HepG2 (cell line): ENCODE measurements at regions not wholly inside any gene's neighbourhood (a gene's known extent, or its start where the extent isn't known, plus 50 kb on each side); places are given as distances from the start of the nearest gene placed in this dataset.
"Not testable (repeated sequence)": the region's sequence is repeated elsewhere in the genome, so short reads cannot be mapped to it uniquely, and the experiment has no call there.

Source experiments
- ATAC-seq: fragments of 200-7000 bp; cut with Tn5 transposase; 3 replicates; pipeline ENCODE4 v1.9.1; 2020; ENCODE audit warnings: mild to moderate bottlenecking, moderate library complexity
- BruUV-seq: library from RNA; stranded (reverse); fragments of 400-500 nt; replicated peaks from 2 replicates; lab custom pipeline; 2021; lab: Mats Ljungman, UMichigan
- CTCF ChIA-PET: fragments of 300-600 bp; formaldehyde crosslinking; extraction: SDS; loops from one replicate; lab custom pipeline; 2021; ENCODE audit warnings: low total read pairs, inconsistent platforms, low intra/inter-chr PET ratio; lab: Yijun Ruan, JAX
- POLR2A ChIA-PET: fragments of 350-600 bp; sonication (Branson Sonifier 250); formaldehyde crosslinking; loops from one replicate; lab custom pipeline; 2020; ENCODE audit warnings: antibody characterized with exemption, inconsistent platforms; lab: Yijun Ruan, JAX
- DNase-seq: peaks from one replicate; pipeline ENCODE4 v3.0.0-alpha.2; 2015; ENCODE audit warnings: low spot score
- FAIRE-seq: peaks from 3 replicates; lab custom pipeline; 2011; peaks lifted over from hg19 to GRCh38; lab: Jason Lieb, UNC
- H2AFZ ChIP-seq: one replicate; pipeline ENCODE4 v1.6.1; 2011; ENCODE audit warnings: low read length, inconsistent platforms
- H3K27ac ChIP-seq: fragments of 300-600 bp; 3 replicates; pipeline ENCODE4 v1.8.0; 2011; ENCODE audit warnings: mixed run types, mild to moderate bottlenecking, mixed read lengths, low read length, inconsistent platforms; ENCODE audit not compliant: insufficient read depth; ENCODE audit errors: extremely low read length
- H3K27me3 ChIP-seq, 2 experiments: fragments of 200-600 bp in 1 of 2; 2 replicates in 1 of 2; 3 replicates in 1 of 2; pipeline versions ENCODE4 v1.6.0 to v1.8.0; 2011; ENCODE audit warnings: low read length in 2 of 2, mild to moderate bottlenecking in 2 of 2, moderate library complexity in 2 of 2, inconsistent platforms in 1 of 2; ENCODE audit not compliant: insufficient read depth in 2 of 2, control insufficient read depth in 1 of 2
- H3K36me3 ChIP-seq, 2 experiments: fragments of 200-600 bp in 1 of 2; replicated peaks in 1 of 2; 2 replicates in 1 of 2; 3 replicates in 1 of 2; pipeline versions ENCODE4 v1.5.1 to v1.8.0; 2011; ENCODE audit warnings: low read length in 2 of 2, inconsistent platforms in 1 of 2; ENCODE audit not compliant: insufficient read depth in 2 of 2, control insufficient read depth in 1 of 2
- H3K4me1 ChIP-seq: 2 replicates; pipeline ENCODE4 v1.5.1; 2012; ENCODE audit warnings: low read length, inconsistent platforms; ENCODE audit not compliant: insufficient read depth
- H3K4me2 ChIP-seq: 2 replicates; pipeline ENCODE4 v1.6.0; 2011; ENCODE audit warnings: low read depth, low read length, inconsistent platforms
- H3K4me3 ChIP-seq, 3 experiments: fragments of 200-600 bp in 1 of 3; sonication (generic), shearing (Covaris generic) in 1 of 3; replicated peaks in 1 of 3; 2 replicates each; pipeline ENCODE4 v1.5.1; 2011 to 2016; ENCODE audit warnings: low read length in 3 of 3, inconsistent platforms in 2 of 3, low read depth in 2 of 3, mild to moderate bottlenecking in 2 of 3, control low read depth in 1 of 3, mixed read lengths in 1 of 3; ENCODE audit not compliant: insufficient read depth in 1 of 3
- H3K79me2 ChIP-seq: one replicate; pipeline ENCODE4 v1.6.1; 2011; ENCODE audit warnings: low read length, inconsistent platforms; ENCODE audit not compliant: insufficient read depth
- H3K9ac ChIP-seq: 2 replicates; pipeline ENCODE4 v1.6.0; 2011; ENCODE audit warnings: mild to moderate bottlenecking, low read depth, low read length, inconsistent platforms; ENCODE audit not compliant: insufficient read depth
- H3K9me3 ChIP-seq: 2 replicates; pipeline ENCODE4 v1.5.1; 2012; ENCODE audit warnings: mild to moderate bottlenecking, low read length
- H4K20me1 ChIP-seq: 2 replicates; pipeline ENCODE4 v1.6.0; 2011; ENCODE audit warnings: inconsistent platforms, mild to moderate bottlenecking, low read length, moderate library complexity; ENCODE audit not compliant: insufficient read depth
- FOXO1 ChIP-seq: sonication (generic); formaldehyde crosslinking; IDR thresholded peaks from 2 replicates; pipeline ENCODE4 v1.4.0; 2020; ENCODE audit warnings: missing genetic modification reagents
- MAZ ChIP-seq, 2 experiments: sonication (generic) in 1 of 2; formaldehyde crosslinking in 1 of 2; IDR thresholded peaks; 2 replicates each; pipeline versions ENCODE4 v1.5.0 to v1.6.1; 2012 to 2020; ENCODE audit warnings: low read depth in 2 of 2, mild to moderate bottlenecking in 2 of 2, borderline replicate concordance in 1 of 2, improper control_type of control experiment in 1 of 2, low read length in 1 of 2, missing genetic modification reagents in 1 of 2, moderate library complexity in 1 of 2
- PHF8 ChIP-seq: sonication (generic); formaldehyde crosslinking; IDR thresholded peaks from 2 replicates; pipeline ENCODE4 v1.5.0; 2020; ENCODE audit warnings: missing genetic modification reagents
- ZNF510 ChIP-seq: sonication (generic); formaldehyde crosslinking; IDR thresholded peaks from 2 replicates; pipeline ENCODE4 v1.4.0; 2020; ENCODE audit warnings: low read depth, mild to moderate bottlenecking, missing genetic modification reagents
- ZNF674 ChIP-seq: sonication (generic); formaldehyde crosslinking; IDR thresholded peaks from 2 replicates; pipeline ENCODE4 v1.5.0; 2020; ENCODE audit warnings: low read depth, mild to moderate bottlenecking, missing genetic modification reagents
- ZNF7 ChIP-seq: IDR thresholded peaks from 2 replicates; pipeline ENCODE4 v1.6.1; 2016; ENCODE audit warnings: missing biosample characterization, missing genetic modification reagents
- WGBS: methylation state at CpG from one replicate; pipeline ENCODE4 v1.1.6; 2017; ENCODE audit warnings: low lambda C conversion rate; 5-methylcytosine and 5-hydroxymethylcytosine counted together
- in situ Hi-C: cut with HindIII; loops from 2 replicates; pipeline ENCODE4 v1.10.0; 2017; ENCODE audit warnings: low pct_unique_long_range_greater_than_20kb; ENCODE audit not compliant: extremely low pct_ligation_motif_present
- intact Hi-C: fragments of 100-400 bp; cut with micrococcal nuclease; formaldehyde crosslinking; loops from one replicate; pipeline ENCODE4 v1.10.0; 2022; ENCODE audit not compliant: unreplicated experiment
- TF ChIP-seq, protein P1 (sequence below): sonication (generic); formaldehyde crosslinking; IDR thresholded peaks from 2 replicates; pipeline ENCODE4 v1.8.0; 2022; ENCODE audit warnings: mild to moderate bottlenecking, missing genetic modification reagents, borderline replicate concordance

DNA sequence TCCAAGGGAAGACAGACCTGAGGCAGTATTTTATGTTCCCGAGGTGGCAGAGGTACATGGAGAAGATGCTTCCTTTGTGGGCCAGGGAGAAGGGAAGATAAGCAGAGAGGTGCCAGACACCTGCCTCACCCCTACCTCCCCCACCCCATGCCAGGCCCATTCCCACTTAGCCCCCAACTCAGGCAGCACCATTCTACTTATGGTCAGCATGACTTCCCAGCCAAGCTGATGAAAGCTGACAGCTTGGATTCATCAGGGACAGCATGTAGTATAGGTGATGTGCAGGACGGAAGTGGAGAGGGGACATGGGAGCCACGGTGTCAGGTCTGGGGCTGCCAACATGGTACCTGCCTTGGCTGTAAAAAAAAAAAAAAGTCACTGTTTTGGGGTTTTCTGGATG, 57.5 kb upstream of the CSPG4 start:
- no peak for FAIRE-seq

GRCh38 chr15:75768526-75768925, 55.9 kb upstream of the CSPG4 start:
- POLR2A ChIA-PET, H3K9me3 ChIP-seq, CTCF ChIA-PET, H3K4me2 ChIP-seq, H3K79me2 ChIP-seq, intact Hi-C loops, H3K4me3 ChIP-seq, H4K20me1 ChIP-seq, H3K9ac ChIP-seq, H2AFZ ChIP-seq, ATAC-seq, FAIRE-seq, BruUV-seq, H3K27me3 ChIP-seq, H3K36me3 ChIP-seq, H3K27ac ChIP-seq, DNase-seq: not testable (repeated sequence)
- peaks cover 76% of the 10 kb centered on the region for H3K4me1 ChIP-seq
- WGBS, result 90% methylated on average over 2 of the region's 3 CpGs
- in situ Hi-C loops, result loop anchor here (25.0 kb wide), 1 partner anchor 531 kb away; no protein-coding TSS in a partner anchor

More for the DNA sequence above, 57.5 kb upstream of the CSPG4 start:
- H3K27ac ChIP-seq, result no peak overlapping the region
- no peak for DNase-seq
- H3K36me3 ChIP-seq, result no peaks in the 10 kb centered on the region
- no TSS peak for BruUV-seq
- H3K4me3 ChIP-seq, result no peak overlapping the region
- no peaks in the 10 kb centered on the region for H3K9me3 ChIP-seq
- CTCF ChIA-PET, result no interaction called here
- WGBS, result 91% methylated on average over 3 of the region's 3 CpGs
- no peak for ATAC-seq
- H3K9ac ChIP-seq, result no peak overlapping the region
- intact Hi-C loops, result no loop called here
- peaks cover 75% of the 10 kb centered on the region for H3K4me1 ChIP-seq
- H4K20me1 ChIP-seq, result no peaks in the 10 kb centered on the region
- TF ChIP-seq, protein P1, sequence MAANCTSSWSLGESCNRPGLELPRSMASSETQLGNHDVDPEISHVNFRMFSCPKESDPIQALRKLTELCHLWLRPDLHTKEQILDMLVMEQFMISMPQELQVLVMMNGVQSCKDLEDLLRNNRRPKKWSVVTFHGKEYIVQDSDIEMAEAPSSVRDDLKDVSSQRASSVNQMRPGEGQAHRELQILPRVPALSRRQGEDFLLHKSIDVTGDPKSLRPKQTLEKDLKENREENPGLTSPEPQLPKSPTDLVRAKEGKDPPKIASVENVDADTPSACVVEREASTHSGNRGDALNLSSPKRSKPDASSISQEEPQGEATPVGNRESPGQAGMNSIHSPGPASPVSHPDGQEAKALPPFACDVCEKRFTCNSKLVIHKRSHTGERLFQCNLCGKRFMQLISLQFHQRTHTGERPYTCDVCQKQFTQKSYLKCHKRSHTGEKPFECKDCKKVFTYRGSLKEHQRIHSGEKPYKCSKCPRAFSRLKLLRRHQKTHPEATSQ, result no peak
- TF ChIP-seq PHF8, result no peak
- TF ChIP-seq MAZ (IDR thresholded peaks at IDR 0.05; ENCODE audit: borderline replicate concordance, low read depth, low read length), result no peak
- no peak for TF ChIP-seq MAZ (CRISPR knock-in tag; IDR thresholded peaks at IDR 0.05; ENCODE audit: low read depth)
- no peak for TF ChIP-seq ZNF510 (CRISPR knock-in tag)
- TF ChIP-seq FOXO1 (CRISPR knock-in tag), result no peak
- no peak for TF ChIP-seq ZNF7 (CRISPR knock-in tag)
- no peak for TF ChIP-seq ZNF674 (CRISPR knock-in tag)
- no peaks in the 10 kb centered on the region for H3K27me3 ChIP-seq
- in situ Hi-C loops, result loop anchor here (25.0 kb wide), 1 partner anchor 533 kb away; no protein-coding TSS in a partner anchor
- no peaks in the 10 kb centered on the region for H3K79me2 ChIP-seq
- POLR2A ChIA-PET, result no interaction called here
- no peak overlapping the region for H3K4me2 ChIP-seq
- no peak overlapping the region for H2AFZ ChIP-seq

GRCh38 chr15:75765551-75766305, 53.1 kb upstream of the CSPG4 start:
- H2AFZ ChIP-seq, H3K79me2 ChIP-seq, CTCF ChIA-PET, H3K36me3 ChIP-seq, POLR2A ChIA-PET, ATAC-seq, H3K27ac ChIP-seq, H3K4me3 ChIP-seq, H3K9ac ChIP-seq, DNase-seq, intact Hi-C loops, H4K20me1 ChIP-seq, H3K9me3 ChIP-seq, FAIRE-seq, BruUV-seq, H3K4me2 ChIP-seq, H3K27me3 ChIP-seq: not testable (repeated sequence)
- WGBS, result 71% methylated on average over 4 of the region's 13 CpGs
- peaks cover 78% of the 10 kb centered on the region for H3K4me1 ChIP-seq
- in situ Hi-C loops, result loop anchor here (25.0 kb wide), 1 partner anchor 528 kb away; no protein-coding TSS in a partner anchor
